Omental fat pad (tissue), 3 donors: ENCODE measurements at regions not wholly inside any gene's neighbourhood (a gene's known extent, or its start where the extent isn't known, plus 50 kb on each side); places are given as distances from the start of the nearest gene placed in this dataset.

Source experiments
- ATAC-seq: fragments of 150-250 bp; one replicate; pipeline ENCODE4 v1.9.1; 2016; ENCODE audit warnings: mild to moderate bottlenecking, moderate library complexity; ENCODE audit not compliant: low FRiP score
- DNase-seq: peaks from one replicate; pipeline ENCODE4 v3.0.0-alpha.2; 2019; ENCODE audit warnings: low spot score
- CTCF ChIP-seq, 3 donors: fragments of 450-650 bp; IDR thresholded peaks; one replicate each; pipeline ENCODE4 v1.5.1; 2016 to 2017; ENCODE audit warnings: antibody characterized with exemption in 3 of 3, mild to moderate bottlenecking in 3 of 3, moderate library complexity in 2 of 3

GRCh38 chr1:170354246-170354645 is 177.7 kb upstream of the GORAB start:
- no peak for DNase-seq
- ATAC-seq, result no peak
- no peak for TF ChIP-seq CTCF (IDR thresholded peaks at IDR 0.05)

DNA sequence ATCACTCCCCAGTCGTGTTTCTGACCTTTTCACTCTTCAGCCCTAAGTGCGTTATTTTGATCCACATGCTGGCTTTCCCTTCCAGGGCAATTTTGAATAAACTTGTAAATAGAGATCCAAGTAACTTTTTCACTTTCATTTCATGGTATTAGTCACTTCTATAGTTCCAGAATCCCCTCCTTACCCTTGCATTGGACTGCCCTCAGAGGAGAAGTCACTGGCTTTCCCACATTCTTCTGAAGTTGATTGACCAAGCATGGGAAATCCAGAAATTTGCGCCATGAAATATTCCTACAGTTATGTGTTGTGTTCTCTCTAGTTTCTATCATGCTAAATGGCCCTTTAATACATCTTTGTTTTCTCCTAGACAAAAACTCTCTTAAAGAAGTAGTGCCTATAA is 177.3 kb upstream of the GORAB start:
- TF ChIP-seq CTCF (IDR thresholded peaks at IDR 0.05), result no peak
- ATAC-seq, result no peak
- DNase-seq, result no peak

DNA sequence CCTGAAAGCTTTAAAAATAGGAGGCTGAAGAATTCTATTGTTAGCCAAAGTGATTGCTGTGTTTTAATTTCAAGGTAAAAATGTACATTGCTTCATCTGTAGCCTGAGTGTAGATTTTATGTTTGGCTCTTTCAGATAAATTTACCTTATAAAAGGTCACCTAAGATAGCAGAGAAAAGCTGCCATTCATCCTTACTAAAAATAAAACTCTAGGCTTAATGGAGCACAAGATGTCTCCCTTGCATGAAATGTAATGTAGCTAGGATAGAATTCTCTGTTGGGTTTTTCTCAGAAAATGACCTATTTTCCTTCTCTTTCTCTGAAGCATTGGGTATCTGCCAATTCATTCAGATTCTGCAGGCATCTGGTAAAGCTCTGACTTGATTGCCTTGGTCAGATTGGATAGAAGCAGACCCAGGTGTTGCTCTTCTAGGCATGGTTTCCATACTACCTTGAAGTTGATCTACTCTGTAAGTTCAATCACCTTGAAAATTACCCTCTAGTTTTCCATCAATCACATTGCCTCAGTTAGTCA is 176.6 kb upstream of the GORAB start:
- ATAC-seq, result no peak

DNA sequence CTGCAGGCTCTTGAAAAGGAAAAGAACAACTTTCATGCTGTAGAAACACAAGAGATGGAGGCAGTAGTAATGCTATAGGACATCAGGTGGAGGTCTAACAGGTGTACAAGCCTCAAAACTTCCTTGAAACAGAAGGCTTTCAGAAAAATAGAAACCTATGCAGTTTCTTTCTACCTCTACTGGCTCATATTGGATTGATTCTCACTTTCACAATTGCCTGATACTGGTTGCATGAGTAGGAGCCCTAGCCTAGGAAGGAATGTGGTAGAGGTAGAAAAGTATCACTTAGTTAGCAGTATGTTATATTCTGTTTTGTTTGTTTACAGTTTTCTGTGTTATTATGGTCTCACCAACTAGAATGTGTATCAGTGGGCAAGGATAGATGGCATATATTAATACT is 175.4 kb upstream of the GORAB start:
- no peak for DNase-seq
- ATAC-seq, result no peak
- no peak for TF ChIP-seq CTCF (IDR thresholded peaks at IDR 0.05)

More for the DNA sequence above, 176.6 kb upstream of the GORAB start:
- TF ChIP-seq CTCF (IDR thresholded peaks at IDR 0.05), result no peak
- DNase-seq, result no peak

DNA sequence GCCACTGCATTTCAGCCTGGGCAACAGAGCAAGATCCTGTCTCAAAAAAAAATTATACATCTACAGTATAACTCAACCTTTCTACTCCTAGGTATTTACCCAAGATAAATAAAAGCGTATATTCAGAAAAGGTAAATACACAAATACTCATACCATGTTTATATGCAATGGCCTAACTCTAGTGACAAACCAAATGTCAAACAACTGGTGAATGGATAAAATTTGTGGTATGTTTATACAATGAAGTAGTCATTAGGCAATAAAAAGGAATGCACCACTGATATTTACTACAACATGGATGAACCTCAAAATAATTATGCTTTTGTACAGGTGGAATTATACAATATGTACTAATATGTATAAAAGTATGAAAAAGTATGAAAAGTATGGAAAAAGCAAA is 174.2 kb upstream of the GORAB start:
- DNase-seq (no peak), ATAC-seq (no peak)
- TF ChIP-seq CTCF (IDR thresholded peaks at IDR 0.05), result no peak

DNA sequence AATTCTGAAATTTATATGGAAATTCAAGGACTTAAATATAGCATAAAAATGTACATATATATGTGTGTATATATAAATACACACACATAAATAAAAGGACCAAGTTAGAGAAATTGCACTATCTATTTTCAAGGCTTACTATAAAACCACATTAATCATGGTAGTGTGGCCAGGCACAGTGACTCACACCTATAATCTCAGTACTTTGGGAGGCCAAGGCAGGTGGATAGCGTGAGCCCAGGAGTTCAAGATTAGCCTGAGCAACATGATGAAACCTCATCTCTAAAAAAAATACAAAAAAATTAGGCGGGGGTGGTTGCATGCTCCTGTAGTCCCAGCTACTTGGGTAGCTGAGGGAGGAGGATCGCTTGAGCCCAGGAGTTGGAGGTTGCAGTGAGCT is 171.4 kb upstream of the GORAB start:
- DNase-seq (no peak), ATAC-seq (no peak)
- no peak for TF ChIP-seq CTCF (IDR thresholded peaks at IDR 0.05)

GRCh38 chr1:170365331-170365730 is 166.6 kb upstream of the GORAB start:
- ATAC-seq, result no peak
- TF ChIP-seq CTCF (IDR thresholded peaks at IDR 0.05), result no peak
- no peak for DNase-seq
